Lung microvascular endothelial cell (primary cell): ENCODE measurements at regions not wholly inside any gene's neighbourhood (a gene's known extent, or its start where the extent isn't known, plus 50 kb on each side); places are given as distances from the start of the nearest gene placed in this dataset.
"Not testable (repeated sequence)": the region's sequence is repeated elsewhere in the genome, so short reads cannot be mapped to it uniquely, and the experiment has no call there.

Source experiments
- DNase-seq, 2 donors: peaks; one replicate each; pipeline versions ENCODE4 v3.0.0 to v3.0.0-alpha.2; 2010; ENCODE audit warnings: low read depth in 2 of 2

DNA sequence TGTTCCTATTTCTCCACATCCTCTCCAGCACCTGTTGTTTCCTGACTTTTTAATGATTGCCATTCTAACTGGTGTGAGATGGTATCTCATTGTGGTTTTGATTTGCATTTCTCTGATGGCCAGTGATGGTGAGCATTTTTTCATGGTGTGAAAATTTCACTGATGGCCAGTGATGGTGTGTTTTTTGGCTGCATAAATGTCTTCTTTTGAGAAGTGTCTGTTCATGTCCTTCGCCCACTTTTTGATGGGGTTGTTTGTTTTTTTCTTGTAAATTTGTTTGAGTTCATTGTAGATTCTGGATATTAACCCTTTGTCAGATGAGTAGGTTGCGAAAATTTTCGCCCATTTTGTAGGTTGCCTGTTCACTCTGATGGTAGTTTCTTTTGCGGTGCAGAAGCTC is 142.2 kb upstream of the ELL2 start:
- not testable (repeated sequence) for DNase-seq

DNA sequence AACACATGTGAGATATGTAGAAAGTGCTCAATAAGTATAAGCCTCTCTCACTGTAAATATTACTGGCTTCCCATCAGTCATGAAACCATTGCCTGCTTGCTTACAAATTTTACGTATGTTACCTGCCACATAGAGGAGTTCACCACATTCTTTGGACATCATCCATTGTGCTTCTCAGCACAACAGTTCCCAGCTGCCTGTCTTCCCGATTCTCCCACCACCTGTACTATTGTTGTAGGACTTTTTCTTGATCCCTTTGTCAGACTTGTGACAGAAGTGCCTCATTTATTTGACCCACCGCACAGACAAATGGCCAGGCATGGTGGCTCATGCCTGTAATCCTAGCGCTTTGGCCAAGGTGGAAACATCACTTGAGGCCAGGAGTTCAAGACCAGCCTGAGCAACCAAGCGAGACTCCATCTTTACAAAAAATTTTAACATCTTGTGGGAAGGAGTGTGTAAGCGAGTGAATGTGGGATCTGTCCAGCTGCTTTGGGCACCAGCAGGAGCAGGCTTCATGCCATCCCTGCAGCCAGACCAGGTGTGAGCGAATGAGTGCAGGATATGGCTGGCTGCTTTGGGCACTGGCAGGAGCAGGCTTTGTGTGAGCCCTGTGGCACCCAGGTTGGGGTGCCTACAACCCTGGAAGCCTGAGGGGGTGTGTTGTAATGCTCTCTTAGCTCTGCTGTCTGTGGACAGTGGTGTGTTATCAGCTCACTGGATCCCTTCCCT is 139.9 kb upstream of the ELL2 start:
- DNase-seq = no peak

DNA sequence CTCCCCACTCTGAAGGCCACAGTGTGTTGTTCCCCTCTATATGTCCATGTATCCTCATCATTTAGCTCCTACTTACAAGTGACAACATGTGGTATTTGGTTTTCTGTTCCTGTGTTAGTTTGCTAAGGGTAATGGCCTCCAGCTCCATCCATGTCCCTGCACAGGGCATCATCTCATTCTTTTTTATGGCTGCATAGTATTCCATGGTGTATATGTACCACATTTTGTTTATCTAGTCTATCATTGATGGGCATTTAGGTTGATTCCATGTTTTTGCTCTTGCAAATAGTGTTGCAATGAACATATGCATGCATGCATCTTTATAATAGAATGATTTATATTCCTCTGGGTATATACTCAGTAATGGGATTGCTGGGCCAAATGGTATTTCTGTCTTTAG is 135.8 kb upstream of the ELL2 start:
- DNase-seq = not testable (repeated sequence)

DNA sequence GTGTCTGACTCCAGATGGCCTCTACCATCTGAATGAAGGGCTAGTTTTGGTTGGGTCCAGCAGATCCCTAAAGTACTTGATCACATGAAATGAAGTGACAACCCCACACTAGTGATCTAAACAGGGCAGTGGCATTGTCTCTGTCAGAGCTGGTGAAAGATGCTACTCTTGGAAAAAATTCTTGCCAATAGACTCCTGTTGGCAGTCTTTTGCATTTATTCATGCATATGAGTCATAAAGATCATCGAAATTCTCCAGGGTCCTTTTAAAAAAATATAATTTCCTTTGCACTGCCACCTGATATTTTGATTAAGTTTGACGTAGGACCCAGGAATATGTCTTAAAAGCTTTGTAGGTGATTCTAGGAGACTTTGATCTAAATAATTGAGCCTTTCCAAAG is 135.1 kb upstream of the ELL2 start:
- DNase-seq = no peak

DNA sequence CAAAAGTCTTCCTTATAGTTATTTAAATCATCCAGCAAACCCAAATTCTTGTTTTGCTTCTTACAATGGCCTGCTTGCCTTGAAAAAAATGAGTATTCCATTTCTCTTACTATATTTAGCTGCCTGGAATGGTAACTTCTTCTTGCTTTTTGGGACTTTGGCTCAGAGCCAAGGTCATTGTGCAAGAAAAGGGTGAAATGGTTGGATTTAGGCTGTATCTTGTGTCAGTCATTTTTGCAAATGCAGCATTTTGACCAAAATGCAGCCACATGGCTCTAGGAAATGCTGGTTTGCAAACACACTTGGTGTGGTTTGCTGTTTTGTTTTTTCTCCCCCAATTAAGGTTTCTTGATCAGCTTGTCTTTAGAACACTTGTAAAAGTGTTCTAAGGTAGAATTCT is 133.3 kb upstream of the ELL2 start:
- no peak for DNase-seq

DNA sequence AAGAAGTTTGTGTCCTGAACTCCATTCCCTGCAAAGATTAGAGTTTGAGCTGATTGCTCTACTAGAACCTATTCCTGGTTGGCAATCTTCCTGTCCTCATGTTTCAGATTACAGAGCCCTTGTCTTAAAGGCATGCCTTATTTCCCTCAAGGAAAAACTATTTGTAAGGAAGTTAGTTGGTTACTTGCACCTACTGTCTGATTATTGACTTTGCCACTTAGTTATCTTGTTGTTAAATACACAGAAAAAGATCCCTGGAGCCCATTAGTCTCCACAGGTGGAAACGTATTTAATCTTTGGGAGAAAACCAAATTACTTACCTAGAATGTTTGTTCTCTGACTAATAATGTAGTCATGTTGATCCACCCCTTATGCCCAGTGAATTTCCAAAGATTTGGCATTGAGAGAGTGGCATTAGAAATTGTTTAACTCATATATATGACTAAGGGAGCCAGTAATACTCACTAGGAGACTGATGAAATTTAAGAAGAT is 132.3 kb upstream of the ELL2 start:
- DNase-seq = no peak

DNA sequence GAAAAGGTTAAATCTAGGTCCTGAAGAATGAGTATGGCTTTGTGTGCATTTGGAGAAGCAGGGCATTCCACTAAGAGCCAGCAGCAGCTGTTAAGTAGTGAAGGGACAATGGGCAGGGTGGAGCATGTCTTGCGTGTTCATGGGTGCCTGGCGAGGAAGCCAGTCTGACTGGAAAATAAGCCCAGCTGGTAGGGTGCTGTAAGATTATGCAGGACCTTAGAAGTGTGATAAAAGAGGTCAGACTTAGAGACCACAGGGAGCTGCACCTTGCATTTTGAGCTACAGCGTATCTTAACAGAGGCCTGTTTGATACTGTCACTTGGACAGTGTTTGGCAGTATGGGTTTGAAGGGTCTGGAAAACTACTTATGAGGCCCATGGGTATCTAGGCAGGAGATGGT is 131.7 kb upstream of the ELL2 start:
- no peak for DNase-seq

DNA sequence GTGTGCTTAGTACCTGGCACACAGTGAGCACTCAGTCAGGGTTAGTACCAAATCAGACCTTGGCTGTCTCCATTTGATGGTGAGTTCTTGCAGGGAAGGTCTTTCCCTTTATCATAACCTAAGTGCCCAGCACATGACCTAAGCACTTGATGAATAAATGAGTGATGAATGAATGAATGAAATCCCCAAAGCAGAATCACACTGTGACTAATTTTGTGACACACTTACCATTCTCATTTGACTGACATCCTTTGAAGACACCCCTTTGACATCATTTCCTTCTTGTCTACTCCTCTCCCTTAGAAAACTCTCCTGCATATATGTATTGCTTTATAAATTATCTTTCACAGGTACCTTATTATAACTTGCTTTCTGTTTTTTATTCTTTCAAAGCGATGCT is 130.2 kb upstream of the ELL2 start:
- DNase-seq = no peak

DNA sequence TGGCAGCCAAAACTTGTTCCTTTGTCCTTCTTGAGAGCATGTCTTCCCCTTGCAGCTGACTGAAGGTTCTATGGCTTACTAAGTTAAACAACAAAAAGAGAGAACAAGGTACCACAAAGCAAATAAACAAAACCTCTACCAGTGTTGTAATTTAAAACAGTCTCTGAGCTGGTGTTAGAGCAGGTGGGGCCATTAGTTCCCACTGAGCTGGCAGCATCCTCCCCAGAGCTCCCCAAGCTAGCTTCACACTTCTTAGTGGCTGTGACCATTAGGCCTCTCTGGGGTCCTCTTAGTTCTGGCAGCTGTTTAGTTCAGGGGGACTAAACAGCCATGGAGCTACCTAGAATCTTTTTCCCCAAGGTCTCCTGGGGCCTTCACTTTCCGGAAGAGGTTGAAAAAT is 128.6 kb upstream of the ELL2 start:
- no peak for DNase-seq

DNA sequence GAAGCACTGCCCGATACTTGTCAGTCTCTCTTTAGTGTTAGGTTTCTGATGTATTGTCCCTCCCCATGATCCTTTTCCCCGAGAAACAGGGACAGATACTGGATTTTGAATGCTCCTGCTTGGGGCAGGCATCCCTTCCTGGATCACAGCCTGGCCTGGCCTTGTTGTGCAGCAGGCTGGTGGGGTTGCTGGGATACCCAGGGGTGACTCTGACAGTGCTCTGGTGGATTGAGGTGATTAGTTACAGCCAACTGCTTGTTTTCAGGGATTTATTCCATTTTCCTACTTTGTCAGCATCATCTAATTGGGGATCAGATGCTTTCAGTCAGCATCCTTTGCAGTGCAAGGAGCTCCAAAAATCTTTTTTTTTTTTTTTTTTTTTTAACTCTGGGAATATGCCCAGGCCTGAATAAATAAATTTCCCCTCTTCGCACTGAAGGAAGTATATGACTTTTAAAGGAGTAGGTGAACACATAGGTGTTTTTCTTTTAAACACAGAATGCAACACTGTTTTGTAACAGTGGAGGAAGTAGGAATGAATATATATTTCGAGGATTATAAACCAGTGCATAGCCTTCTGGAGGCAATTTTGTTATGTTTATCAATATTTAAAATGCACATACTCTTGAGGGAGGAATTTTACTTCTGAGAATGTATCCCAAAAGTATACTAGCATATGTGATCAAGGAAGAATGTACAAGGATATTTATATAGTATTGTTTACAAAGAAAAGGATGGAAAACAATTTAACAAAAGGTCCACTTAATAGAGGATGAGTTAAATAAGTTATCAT is 127.3 kb upstream of the ELL2 start:
- DNase-seq = no peak

DNA sequence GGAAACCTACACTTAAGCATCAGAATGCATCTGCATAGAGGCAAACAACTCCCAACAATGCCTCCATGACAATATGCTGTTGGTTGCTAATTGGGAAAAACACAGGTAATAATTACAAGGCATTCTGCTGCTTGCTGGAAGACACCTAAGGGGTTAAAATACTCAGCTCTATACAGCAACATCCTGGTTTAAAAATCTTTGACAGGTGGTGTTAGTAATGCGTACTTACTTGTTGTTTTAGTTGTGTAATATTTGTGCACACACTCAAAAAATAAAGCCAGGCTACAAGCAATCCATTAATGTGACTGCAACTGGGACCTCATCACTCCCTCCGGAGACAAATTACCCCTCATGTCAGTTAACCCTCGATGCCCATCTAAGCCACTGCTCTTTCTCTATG is 126.3 kb upstream of the ELL2 start:
- no peak for DNase-seq

DNA sequence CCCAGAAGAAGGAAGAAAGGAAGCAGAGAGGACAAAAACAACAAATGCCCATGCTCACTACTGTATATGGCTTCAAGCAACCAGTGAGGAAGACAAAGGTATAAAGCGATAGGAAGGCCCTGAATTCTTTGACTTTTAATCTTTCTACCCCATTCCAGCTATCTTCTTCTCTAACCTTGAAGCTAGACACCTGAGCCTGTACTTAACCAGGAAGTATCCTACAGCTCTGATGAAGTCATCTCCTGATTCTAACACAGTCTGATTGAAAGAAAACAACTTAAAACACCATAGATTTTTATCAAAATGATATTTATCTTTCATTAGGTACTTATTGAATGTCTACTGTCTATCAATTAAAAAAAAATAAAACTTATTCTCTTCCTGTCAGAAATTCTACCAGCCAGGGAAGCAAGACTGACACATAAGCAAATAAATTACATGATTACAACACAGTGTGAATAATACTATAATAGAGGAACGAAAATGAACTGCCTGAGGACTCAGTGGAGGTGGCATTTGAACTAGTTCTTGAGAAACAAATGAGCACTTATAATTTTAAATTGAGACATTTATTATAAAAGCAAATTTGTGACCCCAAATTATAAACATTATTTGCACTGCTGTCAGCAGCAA is 123.3 kb upstream of the ELL2 start:
- no peak for DNase-seq

DNA sequence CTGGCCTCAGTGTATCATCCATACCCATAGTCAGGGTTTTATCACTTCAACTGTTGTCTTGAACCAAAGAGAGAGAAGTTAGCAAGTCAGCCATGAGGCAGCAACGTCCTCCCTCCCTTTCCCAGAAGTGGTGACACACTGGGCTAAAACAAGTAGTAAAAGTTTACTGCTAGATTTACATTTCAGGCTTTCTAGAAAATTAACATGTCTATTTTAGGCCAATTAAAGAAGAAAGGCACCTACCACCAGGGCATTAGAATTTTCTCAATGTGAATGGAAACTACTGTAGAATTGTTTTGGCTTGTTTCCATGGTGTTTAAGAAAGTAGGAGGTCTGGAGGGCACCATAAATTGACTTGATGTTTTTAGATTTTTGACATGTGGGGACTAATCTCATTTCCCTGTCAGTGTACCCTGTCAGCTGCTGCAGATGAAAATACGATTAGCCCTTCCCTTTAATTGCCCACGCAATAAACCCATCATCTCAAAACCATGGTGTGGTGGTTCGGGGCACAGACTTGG is 121.8 kb upstream of the ELL2 start:
- DNase-seq = peak in 1 of 2 donors; percentile 47

DNA sequence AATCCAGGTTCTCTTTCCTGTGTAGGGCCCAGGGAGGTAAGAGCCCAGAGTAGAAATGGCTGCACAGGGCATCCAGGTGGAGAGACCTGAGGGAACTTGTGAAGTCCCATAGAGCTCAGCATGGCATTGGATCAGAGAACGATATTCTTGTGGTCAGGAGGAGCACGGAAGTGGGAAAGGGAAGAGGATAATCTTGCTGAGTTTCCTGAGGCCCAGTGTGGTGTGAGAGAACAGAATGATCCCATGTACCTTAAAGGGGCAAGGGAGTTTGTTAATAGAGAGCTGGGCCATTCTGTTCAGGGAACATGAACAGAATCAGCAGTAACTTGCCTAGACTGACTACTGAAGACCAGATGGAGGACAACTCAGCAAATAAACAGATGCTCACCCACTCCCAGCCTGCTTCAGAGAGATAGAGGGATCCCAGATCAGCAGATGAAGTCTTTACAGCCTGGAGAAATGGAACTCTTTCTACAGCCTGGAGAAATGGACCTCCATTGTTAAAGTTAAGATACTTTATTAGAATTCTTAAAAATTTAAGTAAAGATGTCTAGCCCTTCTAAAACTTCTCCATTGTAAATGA is 119.7 kb upstream of the ELL2 start:
- peak in 1 of 2 donors; percentile 63 for DNase-seq

DNA sequence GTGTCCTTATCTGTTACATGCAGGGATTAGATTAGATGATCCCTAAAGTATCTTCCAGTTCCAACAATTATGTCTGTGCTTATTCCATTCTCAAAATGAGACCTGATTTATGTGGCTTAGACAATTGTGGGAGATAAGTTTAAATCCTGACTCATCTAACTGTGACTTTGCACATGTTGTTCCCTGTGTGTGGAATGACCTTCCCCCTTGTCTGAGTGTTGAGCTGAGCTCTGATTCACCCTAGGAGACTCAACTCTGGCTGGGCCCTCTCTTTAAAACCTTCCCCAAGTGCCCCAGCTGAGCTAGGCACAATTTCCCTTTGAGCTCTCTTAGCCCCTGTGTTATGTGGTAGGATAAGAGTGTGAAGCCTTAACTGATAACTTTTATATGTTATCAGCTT is 118.9 kb upstream of the ELL2 start:
- peak in 1 of 2 donors; percentile 74 for DNase-seq

DNA sequence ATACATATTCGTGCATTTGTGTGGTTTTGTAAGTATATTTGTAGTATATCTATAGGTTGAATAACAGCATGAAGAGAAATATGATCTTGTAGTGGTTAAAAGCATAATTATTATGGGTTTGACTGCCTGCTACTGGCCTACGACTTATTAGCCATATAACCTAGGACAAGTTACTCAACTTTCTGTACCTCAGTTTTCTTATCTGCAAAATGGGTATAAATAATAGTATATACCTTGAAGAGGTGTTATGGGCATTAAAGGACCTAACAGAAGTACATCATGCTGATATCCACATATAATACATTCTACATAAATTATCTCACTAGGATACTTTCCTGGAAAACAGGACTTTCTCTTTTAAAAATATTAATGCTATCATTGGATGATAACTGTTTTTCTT is 118.3 kb upstream of the ELL2 start:
- DNase-seq = no peak

DNA sequence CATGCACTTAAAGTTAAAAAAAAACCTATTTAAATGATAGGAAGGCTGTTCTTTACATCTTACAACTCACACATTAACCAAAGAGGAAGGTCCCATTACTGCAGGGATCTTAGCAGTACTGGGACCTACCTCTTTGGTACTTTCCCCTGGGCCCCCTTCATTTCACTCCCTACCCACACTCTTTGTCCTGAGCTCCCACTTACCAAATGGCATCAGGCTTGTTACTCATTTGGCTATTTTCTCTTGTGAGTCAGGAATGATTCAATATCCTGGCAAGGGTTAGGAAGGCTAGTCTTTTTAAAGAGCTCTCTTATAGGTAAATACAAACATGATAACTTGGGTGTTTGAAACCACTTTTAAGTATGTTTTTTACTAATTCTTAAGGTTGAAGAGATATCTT is 117.4 kb upstream of the ELL2 start:
- peak; percentile 1 to 94 for DNase-seq

DNA sequence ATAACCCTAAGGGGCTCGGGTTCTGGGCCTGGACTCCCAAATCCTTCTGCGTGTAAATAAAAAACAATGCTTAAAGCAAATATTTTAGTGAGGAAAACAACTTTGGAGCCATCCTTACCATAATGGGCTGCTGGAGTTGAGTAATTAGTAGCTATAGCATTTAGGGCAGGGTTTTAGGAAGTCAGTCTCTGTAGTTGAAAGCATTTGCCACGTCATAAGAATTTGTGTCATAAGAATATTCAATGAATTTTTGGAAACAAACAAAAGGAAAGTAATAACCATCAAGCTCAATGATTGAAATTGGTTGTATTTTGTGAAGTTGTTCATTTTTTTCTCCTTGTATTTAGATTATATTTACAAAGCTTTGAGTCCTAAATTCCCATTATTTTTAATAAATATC is 114.8 kb upstream of the ELL2 start:
- no peak for DNase-seq

DNA sequence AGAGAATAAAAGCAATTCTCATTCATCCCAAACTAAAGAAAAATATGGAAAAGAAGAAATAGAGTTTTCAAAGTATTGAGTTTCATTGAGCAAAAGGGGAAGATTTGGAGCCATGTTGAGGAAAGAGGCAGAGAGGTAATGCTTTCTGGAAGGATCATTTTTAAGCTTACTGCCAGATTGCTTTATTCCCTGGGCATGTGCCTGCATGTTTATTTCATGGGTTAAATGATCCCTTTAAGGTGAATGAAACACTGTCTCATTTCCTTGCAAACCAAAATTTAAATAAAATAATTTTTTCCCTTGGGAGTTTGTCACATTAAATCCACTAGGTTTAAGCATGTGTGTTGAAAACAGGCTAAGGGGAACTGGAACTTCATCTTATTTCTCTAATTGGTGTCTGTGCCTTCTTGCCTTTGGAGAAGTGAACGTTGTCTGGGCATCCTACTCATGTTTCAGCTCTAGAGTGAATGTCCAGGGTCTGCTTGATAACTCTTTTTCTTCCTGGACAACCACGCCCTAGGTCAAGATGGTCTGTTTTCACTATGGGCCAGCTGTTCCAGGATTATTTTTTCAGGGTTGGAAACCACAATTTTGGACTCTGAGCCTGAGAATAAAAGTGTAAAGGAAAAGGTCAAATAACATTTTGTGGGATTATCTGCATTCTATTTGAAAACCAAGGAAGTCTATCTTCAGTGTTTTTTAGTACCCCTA is 114.1 kb upstream of the ELL2 start:
- DNase-seq = no peak

DNA sequence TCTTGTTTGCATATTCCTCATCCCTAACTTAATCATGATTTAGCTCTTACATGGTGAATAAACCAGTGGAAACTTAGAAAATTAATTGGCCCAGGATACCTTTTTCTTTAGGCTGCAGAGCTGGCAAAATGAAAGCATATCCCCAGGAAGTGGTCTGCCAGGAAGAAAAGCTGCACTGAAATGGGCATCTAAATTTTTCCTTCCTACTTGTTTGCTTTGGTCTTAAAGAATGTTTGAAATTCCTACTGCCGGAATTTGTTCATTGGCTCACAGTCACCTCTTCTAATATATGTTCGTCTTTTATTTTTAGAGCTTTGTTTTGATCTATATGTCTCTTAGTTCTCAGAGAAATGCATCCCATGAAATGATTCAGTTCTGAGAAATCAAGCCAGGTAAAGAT is 113.2 kb upstream of the ELL2 start:
- no peak for DNase-seq

DNA sequence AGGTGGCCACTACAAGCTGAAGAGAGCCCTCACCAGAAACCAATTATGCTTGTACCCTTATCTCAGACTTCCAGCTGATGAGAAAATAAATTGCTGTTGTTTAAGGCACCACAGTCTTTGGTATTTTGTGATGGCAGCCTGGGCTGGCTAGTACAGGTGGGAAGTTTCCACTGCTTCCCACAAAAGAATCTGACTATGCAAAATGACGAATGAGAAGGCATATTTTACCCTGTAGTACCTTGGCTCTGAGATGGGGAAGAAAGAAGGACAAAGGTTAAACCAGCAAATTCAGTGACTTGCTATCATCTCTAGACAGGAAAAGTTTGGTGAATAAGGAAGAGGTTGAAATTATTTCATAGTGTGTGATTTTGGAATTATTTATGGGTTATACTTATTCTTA is 112.8 kb upstream of the ELL2 start:
- no peak for DNase-seq
